Kidney epithelial cell (primary cell): ENCODE measurements at regions not wholly inside any gene's neighbourhood (a gene's known extent, or its start where the extent isn't known, plus 50 kb on each side); places are given as distances from the start of the nearest gene placed in this dataset.

Experiments
- DNase-seq: peaks from one replicate; pipeline ENCODE4 v3.0.0-alpha.2; 2010; ENCODE audit warnings: low read depth
- H3K27me3 ChIP-seq: 2 replicates; pipeline ENCODE4 v1.6.0; 2011; ENCODE audit warnings: low read length; ENCODE audit not compliant: control insufficient read depth, insufficient read depth
- H3K36me3 ChIP-seq: 2 replicates; pipeline ENCODE4 v1.5.1; 2011; ENCODE audit warnings: low read length; ENCODE audit not compliant: control insufficient read depth, insufficient read depth
- H3K4me3 ChIP-seq: 2 replicates; pipeline ENCODE4 v1.5.1; 2011; ENCODE audit warnings: low read depth, mild to moderate bottlenecking, control low read depth, low read length
- CTCF ChIP-seq: IDR thresholded peaks from 2 replicates; pipeline ENCODE4 v1.5.1; 2011; ENCODE audit warnings: mild to moderate bottlenecking, moderate library complexity, low read length, control low read depth, inconsistent platforms; ENCODE audit not compliant: insufficient read depth, poor library complexity, severe bottlenecking

- no peak for DNase-seq
- Histone ChIP-seq H3K4me3 (no peak overlapping the region), H3K27me3 (no peaks in the 10 kb centered on the region), H3K36me3 (no peaks in the 10 kb centered on the region)
- TF ChIP-seq CTCF, result no peak
Measured at GRCh38 chr4:96526625-96527024, 686.7 kb downstream of the PDHA2 start.

DNA sequence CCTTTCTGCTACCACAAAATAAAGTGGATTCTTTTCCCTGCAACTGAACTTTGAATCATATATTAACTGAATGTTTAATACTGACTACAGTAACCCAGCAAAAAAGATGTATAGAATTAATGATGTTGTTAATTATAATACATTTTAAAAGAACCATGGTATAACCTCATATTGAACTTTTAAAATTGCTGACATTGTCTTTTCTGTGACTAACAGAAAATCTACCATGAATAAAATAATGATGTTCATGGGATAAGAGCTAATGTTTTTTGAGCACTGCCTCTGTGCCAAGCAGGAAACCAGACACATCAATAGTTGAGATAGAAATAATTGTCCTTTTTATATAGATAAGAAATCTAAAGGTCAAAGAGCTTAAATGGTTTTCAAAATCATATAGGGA is 691.9 kb downstream of the PDHA2 start:
- Histone ChIP-seq H3K4me3 (no peak overlapping the region), H3K36me3 (no peaks in the 10 kb centered on the region), H3K27me3 (no peaks in the 10 kb centered on the region)
- DNase-seq, result no peak
- no peak for TF ChIP-seq CTCF

DNA sequence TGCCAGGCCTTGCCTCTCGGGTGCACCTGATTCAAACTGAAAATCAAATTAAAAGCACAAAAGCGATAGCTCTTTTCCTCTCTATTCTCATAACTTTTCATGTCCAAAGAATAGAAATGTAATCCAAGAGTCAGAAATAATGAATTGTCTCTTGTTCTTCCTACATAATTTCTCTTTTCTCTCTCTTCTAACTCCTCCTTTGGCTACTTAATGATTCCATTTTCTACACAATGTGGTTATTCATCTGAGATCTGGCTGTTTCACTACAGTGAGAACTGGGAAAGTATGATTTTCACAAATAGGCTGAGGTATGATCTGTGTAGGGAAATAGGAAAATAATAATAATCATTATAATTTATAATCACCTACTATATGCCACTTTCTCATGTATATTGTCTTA is 703.5 kb downstream of the PDHA2 start:
- no peaks in the 10 kb centered on the region for H3K27me3 ChIP-seq
- H3K4me3 ChIP-seq, result no peak overlapping the region
- TF ChIP-seq CTCF, result no peak
- no peak for DNase-seq
- H3K36me3 ChIP-seq, result no peaks in the 10 kb centered on the region

GRCh38 chr4:96558466-96558865 is 718.6 kb downstream of the PDHA2 start:
- no peak for DNase-seq
- no peak for TF ChIP-seq CTCF
- H3K36me3 ChIP-seq, result no peaks in the 10 kb centered on the region
- H3K27me3 ChIP-seq, result no peaks in the 10 kb centered on the region
- no peak overlapping the region for H3K4me3 ChIP-seq

DNA sequence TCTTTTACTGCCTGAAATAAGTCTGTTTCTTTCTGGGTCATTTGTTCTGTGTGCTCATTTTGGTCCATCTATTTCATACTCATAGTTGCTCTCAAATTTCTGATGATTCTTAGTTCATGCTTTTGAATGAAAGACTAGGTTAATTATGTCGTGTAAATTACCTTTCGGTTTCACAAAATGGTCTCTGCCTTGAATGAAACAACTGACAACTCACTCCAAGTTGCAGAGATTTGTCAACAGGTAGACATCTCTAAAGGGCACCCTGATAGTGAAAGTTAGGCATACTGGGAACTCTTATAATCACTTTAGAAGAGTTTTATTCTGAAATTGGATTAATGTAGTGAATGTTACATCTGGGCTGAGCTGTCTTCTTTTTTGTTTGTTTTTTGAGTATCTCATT is 726.9 kb downstream of the PDHA2 start:
- no peak overlapping the region for H3K4me3 ChIP-seq
- TF ChIP-seq CTCF, result no peak

GRCh38 chr4:96585304-96585703 is 745.4 kb downstream of the PDHA2 start:
- no peaks in the 10 kb centered on the region for H3K27me3 ChIP-seq
- no peak overlapping the region for H3K4me3 ChIP-seq
- H3K36me3 ChIP-seq, result no peaks in the 10 kb centered on the region
- no peak for DNase-seq
- TF ChIP-seq CTCF, result no peak

More for the DNA sequence above, 726.9 kb downstream of the PDHA2 start:
- DNase-seq, result no peak
- Histone ChIP-seq H3K27me3 (no peaks in the 10 kb centered on the region), H3K36me3 (no peaks in the 10 kb centered on the region)
